ENCODE measurements at regions not wholly inside any gene's neighbourhood (a gene's known extent, or its start where the extent isn't known, plus 50 kb on each side); places are given as distances from the start of the nearest gene placed in this dataset.
A peak's percentile ranks its signal among the peaks of the same experiment; 100 is the strongest.
"Not testable (repeated sequence)": the region's sequence is repeated elsewhere in the genome, so short reads cannot be mapped to it uniquely, and the experiment has no call there.

DNA sequence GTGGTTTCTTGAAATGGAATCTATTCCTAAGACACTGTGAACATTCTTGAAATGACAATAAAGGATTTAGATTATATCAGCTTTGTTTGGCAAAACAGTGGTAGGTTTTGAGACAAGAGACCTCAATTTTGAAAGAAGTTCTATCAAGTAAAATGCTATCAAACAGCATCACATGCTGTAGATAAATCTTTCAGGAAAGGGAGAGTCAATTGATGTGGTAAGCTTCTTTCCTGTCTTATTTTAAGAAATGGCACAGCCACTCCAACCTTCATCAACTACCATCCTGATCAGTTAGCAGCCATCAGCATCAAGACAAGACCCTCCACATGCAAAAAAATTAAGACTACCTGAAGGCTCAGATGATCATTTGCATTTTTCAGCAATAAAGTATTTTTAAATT, 495.4 kb downstream of the TRIB2 start:
- DNase-seq (ENCODE audit: low read depth): no peak

DNA sequence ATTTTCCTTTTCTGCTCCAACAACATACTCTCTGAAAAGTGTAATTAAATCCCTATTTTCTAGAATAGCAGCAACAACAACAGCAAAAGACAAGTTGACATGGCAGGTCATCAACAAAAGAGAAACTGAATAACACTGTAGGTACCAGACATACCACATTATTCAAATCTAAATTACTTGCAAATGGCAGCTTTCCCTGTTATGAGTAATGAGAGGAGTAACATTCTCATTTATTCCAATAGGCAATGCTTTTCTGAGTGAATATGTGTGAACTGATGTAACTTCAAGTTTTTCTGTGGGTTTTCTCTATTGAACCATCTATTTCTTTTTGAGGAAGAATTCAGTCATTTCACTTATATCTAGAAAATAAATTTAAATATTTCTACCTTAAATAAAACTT, 501.5 kb downstream of the TRIB2 start:
- no peak for DNase-seq (ENCODE audit: low read depth)

DNA sequence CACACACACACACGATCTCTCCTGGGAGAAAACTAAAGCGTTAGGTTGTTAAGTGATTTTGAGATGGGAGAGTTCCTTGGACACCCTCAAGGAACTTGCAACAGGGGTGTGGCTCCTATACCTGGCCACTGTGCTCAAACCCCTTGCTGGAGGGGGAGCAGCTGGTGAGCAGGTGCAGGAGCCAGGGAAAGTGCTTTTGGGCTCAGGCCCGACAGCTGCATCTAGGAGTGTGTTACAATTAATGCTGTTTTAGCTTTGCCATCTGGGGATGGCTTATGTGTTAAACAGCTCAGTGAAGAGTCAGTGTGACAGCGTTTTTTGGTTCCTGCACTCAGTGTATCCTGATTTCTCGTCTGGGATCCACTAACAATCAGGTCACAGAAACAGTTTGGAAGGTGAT, 510.8 kb downstream of the TRIB2 start:
- no peak for DNase-seq (ENCODE audit: low read depth)

DNA sequence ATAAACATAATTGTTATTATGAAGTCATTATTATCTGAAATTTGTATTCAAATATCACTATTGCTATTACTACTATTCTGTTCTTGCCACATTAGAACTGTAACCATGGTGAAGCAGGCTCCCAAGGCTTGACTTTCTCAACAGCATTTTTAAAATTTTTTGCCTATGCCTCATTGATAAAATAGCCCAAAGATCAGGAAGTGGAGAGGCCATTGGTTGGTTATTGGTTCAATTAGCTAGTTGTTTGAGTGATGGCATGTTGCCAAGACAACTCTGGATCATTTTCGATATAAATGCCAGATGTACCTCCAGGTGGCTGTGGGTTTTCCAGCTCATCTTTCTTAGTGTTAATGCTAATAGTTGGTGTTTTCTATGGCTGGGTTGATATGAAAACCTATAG, 513.5 kb downstream of the TRIB2 start:
- peak; percentile 30 for DNase-seq (ENCODE audit: low read depth)

DNA sequence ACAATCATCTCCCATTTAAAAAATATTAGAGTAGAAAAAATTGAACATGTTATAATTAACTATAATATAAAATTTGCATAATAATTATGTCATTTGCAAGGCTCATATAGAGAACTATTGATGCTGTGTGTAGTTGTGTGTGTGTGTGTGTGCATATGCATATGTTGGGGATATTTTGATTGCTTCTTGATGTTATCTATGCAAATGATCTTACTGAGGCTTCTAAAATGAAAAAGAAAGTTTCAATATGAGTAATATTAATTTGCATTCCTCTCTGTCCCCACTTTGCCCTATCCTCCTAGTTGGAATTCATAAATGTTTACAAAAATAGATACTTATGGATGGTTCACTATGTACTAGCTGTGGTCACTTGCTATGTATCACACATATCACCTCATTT, 523.3 kb downstream of the TRIB2 start:
- no peak for DNase-seq (ENCODE audit: low read depth)

DNA sequence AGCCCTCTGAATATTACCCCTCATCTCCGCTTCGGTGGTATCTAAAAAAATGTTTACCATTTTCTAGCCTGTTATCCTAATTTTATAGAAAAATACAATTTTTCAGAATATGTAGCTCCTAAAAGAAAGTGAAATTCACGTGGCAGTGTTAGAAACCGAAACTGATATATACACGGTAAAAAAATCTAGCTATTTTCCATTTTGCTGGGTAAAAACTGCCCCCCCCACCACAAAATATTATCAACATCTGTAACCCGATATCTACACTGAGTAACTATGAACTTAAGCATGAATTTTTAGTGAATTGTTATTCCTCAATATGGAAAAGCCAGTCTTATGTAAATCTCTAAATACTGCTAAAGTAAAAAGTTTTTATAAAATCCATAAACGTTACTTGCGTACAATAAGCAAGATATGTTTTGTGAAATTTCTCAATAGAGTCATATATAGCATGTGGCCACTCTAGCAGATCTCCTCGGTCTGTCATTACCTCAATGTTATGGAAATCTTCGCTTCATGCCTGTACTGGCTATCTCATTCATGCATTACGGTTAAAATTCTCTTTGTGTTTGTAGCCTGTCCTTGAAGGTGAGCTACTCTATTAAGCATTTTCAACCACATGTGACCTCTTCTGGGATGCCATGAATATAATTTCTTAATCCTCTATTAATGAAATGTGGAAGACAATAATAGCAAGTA, 524.2 kb downstream of the TRIB2 start:
- no peak for DNase-seq (ENCODE audit: low read depth)

DNA sequence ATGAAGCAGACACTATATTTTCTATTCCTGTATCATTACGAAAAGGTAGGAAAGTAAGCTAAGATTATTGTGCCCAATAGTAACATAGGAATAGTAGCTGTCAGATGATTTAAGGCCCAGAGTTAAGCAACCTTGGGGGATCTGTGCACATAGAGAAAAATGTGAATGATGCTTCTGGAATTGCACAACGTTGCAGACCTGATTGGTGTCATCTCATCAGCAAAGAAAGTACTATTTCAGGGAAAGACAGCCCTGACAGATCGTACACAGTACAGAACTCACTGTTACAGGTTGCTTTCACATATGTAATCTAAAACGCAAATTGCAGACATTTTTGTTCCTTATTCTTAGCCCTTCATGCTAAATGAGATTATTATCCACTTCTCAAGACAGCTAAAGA, 535.9 kb downstream of the TRIB2 start:
- no peak for DNase-seq (ENCODE audit: low read depth)

DNA sequence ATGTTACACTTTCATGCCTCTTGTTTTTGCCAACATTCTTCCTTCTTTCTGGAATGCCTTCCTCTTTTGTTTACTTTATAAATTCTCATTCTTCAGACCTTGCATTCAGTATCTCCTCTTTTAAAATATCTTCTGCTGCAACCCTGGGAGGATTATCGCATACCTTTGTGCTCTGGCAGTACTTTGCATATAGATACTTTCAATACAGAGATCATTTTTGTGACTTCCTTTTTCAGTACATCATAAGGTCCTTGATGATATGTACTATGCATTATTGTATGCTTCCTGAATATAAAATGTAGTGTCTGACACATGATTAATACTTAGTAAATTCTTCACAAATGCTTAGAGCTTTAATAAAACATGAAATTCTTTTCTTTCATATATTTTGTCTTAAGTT, 538.7 kb downstream of the TRIB2 start:
- DNase-seq (ENCODE audit: low read depth): no peak

DNA sequence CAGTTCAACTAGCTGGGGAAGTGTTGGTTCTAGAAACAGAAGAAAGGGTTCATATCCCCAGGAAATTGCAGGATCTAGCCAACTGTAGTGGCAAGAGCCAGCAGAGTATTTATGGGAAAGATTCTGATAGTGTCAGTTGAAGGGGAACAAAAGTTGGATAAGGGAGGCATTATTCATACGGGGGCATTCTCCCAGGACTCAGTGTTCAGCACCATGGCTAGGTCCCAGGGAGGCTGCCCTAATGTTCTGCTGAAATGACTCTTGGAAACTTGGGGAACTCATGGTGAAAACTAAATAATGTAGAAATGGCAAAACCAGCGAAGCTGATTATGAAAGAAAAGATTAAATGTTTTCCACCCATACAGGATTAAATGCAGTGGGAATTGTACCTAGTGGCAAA, 543.7 kb downstream of the TRIB2 start:
- DNase-seq (ENCODE audit: low read depth): no peak

DNA sequence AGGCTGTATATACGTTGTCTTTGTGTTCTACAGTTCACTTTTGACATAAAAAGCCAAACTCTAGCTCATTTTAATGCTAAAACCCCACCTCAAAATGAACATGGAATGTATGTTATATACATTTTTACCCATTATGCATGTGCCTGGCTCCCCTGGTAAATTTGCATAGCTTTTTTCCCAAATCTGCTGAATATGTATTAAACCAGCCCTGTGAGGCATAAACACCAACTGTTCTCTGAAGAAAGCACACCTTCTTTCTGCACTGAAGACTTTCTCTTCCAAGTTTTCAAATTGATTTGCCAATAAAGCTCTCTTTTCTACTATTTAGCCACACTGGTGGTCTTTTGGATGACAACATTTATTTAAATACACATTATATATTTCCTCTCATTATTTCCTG, 549.4 kb downstream of the TRIB2 start:
- no peak for DNase-seq (ENCODE audit: low read depth)

DNA sequence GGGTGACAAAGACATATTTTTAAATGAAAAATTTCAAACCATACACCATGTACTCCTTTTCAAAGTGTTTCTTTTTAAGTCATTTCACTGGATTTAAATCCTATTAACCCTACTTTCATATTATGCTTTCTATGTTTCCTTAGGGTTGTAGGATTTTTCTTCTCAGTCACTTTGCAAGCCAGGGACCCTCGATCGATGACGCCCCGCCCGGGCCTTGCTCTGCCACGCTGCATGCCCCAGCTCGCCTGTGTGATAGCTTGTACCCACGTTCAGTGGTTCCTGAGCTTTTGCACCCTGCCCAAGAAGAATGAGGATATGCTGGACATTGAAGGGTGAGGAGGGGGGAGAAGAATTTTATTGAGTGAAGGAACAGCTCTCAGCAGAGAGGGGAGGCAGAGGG, 568.0 kb downstream of the TRIB2 start:
- no peak for DNase-seq (ENCODE audit: low read depth)

DNA sequence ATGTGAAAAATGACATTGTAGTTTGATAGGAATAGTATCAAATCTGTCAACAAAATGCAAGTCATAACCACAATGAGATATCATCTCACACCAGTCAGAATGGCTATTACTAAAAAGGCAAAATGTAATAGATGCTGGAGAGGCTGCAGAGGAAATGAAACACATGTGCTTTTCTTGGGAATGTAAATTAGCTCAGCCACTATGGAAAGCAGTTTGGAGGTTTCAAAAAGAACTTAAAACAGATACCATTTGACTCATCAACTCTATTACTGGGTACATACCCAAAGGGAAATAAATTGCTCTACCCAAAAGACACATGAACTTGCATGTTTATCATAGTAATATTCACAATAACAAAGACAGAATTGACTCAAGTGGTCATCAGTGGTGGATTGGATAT, 572.6 kb downstream of the TRIB2 start:
- no peak for DNase-seq (ENCODE audit: low read depth)

DNA sequence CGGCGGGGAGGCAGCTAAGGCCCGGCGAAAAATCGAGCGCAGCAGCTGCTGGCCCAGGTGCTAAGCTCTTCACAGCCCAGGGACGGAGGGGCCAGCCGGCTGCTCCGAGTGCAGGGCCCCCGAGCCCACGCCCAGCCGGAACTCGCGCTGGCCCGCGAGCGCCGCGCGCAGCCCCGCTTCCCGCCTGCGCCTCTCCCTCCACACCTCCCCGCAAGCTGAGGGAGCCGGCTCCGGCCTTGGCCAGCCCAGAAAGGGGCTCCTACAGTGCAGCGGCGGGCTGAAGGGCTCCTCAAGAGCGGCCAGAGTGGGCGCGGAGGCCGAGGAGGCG, 591.7 kb downstream of the TRIB2 start:
- DNase-seq (ENCODE audit: low read depth): not testable (repeated sequence)

DNA sequence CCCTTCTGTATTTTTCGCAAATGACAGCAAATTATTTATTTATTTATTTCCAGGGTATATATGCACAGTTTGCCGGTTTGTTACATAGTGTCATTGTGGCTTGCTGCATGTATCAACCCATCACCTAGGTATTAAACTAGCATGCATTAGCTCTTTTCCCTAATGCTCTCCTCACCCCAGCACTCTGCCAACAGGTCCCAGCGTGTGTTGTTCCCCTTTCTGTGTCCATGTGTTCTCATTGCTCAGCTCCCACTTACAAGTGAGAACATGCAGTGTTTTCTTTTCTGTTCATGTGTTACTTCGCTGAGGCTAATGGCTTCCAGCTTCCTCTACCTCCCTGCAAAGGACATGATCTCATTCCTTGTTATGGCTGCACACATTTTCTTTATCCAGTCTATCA, 592.3 kb downstream of the TRIB2 start:
- no peak for DNase-seq (ENCODE audit: low read depth)

DNA sequence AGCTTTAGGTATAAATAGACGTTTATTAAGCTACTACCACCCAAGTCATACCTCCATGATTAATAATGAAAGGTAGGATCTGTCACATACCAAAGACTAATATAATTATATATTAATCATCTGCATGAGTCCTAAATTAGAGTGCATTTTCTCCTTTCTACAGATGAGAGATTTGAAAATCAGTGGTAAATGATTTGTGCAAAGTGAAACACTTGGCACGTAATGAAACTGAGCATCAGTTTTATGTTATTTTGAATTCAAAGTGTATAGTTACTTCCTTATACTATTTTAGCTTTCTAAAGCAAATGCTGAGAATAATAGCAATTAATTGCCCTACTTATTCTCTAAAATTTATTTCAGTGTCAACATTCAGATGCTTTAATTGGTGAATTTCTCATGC, 615.3 kb downstream of the TRIB2 start:
- no peak for DNase-seq (ENCODE audit: low read depth)

DNA sequence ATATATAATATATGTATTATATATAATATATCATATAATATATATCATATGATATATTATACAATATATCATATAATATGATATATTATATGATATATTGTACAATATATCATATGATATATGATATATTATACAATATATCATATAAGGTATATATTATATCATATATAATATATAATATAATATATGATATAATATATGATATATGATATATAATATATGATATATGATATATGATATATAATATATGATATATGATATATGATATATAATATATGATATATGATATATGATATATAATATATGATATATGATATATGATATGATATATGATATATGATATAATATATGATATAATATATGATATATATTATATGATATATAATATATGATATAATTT, 617.3 kb downstream of the TRIB2 start:
- not testable (repeated sequence) for DNase-seq (ENCODE audit: low read depth)

DNA sequence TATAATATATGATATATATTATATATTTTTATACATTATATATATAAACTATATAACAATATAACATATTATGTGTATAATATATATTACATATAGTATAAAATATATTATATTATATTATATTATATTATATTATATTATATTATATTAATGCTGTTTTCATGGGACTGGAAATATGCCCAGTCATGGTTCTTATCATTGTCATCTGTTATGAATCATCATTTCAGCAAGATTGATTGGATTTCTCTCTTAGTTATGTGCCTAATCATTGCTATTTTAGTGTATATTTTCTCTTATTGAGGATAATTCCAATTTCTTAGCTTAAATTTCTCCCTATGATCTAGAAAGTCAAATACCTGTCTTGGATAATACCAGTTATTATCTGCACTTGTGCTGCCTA, 617.8 kb downstream of the TRIB2 start:
- no peak for DNase-seq (ENCODE audit: low read depth)

DNA sequence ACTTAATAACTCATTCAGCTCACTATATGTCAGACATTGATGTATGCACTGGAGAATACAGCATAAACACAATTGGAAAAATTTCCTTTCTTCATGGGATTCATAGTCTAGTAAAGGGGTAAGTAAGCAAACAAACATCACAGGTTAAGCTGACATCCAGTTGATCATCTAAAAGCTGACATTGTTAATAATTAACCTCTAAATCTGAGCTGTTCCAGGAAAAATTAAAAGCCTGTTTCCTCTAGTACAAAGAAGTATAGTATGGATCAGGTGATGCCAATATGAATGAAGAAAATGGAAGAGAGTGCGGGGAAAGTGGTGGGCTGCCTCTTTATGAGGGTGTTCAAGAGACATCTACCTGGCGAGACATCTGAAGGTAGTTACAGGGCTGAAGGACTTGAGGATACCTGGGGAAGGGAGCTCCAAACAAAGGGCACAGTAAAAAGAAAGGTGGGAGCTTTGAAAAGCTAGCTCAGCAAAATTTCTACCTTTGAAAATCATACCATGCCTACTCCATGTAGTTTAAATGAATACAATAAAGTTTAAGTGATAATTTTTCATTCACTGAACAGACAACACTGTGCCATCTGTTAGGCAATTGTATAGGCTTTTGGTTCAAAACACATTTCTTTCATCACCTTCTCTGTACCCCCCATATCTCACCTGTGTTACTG, 619.3 kb downstream of the TRIB2 start:
- no peak for DNase-seq (ENCODE audit: low read depth)

DNA sequence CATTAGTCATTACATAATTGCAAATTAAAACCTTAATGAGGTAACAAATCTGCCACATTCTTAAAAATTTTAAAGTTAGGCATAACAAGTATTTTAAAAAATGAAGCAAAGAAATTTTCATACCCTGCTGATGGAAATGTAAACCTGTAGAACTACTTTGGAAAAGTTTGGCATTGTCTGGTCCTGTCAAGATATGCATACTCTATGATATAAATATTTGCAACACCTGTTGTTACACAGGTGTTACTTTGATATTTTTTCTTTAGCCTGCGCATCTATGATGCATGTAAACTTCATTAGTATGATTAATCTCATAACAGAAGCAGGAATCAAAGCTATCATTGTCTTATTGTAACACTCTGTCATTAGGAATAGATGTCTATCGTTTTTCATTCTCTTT, 634.3 kb downstream of the TRIB2 start:
- DNase-seq (ENCODE audit: low read depth): no peak

DNA sequence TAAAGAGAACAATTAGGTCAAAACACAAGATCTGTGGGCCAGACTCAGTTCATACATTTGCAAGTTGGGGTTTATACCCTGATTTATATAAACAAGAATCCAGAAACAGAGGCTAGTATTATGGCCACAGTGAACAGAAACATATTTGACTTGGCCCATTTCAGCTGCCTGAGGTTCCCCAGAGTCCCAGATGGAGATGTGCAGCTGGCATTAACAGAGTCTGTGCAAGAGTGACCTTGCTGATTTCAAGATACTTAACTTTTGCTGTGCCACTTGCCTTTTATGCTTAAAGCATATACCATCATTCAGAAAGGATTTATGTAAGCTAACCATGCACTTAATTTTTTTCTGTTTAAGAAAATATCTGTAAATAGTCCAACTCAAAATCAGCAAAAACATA, 636.3 kb downstream of the TRIB2 start:
- DNase-seq (ENCODE audit: low read depth): no peak

DNA sequence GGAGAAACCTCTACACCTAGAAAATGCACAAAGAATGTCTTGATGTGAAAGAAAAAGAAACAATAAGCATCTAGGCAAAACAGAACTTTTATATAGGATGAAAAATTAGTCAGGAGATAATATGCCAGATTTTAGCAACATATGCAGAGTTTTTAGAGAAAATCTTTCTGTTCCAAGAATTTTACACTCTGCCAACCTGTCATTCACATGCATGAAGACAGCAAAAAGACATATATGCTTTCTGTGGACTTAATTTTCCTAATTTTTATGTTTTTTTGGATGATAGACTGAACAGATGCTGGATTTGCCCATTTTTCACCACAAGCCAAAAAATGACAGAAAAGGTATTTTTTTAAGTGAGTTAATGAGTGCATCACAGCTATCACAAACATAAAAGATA, 637.3 kb downstream of the TRIB2 start:
- no peak for DNase-seq (ENCODE audit: low read depth)

DNA sequence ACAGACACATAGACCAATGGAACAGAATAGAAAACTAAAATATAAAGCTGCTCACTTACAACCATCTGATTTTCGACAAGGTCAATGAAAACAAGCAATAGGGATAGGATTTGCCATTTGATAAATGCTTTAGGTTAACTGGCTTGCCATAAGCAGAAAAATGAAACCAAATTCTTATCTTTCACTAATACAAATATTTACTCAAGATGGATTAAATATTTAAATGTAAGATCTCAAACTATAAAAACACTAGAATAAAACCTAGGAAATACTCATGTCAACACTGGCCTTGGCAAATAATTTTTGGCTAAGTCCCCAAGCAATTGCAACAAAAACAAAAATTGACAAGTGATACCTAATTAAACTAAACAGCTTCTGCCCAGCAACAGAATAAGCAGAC, 665.2 kb downstream of the TRIB2 start:
- DNase-seq (ENCODE audit: low read depth): not testable (repeated sequence)

DNA sequence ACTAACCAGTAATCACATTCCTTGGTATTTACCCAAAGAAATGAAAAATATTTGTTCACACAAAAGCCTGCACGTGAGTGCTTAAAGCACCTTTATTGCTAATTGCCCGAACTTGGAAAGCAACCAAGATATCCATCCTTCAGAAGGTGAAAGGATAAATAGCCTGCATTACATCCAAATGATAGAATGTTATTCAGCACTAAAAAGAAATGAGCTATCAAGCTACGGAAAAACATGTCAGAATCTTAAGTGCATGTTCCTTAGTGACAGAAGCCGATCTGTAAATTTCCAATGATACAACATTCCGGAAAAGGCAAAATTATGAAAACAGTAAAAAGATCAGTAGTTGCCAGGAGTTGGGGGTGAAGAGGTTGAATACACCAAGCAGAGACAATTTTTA, 672.4 kb downstream of the TRIB2 start:
- DNase-seq (ENCODE audit: low read depth): not testable (repeated sequence)

DNA sequence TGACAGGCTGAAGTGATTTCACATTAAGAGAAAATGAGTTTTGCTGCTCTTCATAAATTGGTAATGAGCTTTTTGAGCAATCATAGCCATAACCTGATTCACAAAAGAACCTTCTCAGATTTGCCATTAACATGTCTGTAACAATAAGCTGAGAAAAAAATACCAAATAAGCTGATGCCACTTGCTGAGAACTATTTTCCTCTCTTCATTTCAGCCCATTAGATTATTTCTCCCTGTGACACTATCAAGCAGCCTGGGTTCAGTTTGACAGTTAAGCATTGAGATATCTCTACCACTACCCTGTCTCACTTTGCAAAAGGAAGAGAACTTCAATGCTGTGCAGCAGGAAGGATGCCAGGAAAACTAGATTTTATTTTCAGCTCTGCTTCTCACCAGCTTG, 673.9 kb downstream of the TRIB2 start:
- no peak for DNase-seq (ENCODE audit: low read depth)

All from HS-27A (cell line).